ENCODE measurements at regions not wholly inside any gene's neighbourhood (a gene's known extent, or its start where the extent isn't known, plus 50 kb on each side); places are given as distances from the start of the nearest gene placed in this dataset.

DNA sequence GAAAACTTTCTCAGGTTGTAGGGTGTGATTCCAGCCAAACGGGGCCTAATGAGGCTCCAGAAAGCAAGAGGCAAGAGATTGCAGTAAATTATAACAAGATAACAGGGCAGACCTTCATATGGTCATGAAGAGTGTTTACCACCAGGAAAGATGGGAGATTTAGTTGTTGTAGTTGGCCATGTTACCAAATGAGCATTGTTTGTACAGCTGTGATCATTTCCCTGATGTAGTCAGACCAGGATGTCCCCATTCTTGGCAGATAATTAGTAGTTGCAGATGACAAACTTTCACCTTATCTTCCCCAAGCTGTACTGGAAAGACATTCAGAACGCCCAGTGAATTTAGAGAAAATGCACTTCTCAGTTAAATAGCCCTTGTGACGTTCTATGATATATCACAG is 630.8 kb downstream of the ANKRD7 start:
- TF ChIP-seq, protein P1, sequence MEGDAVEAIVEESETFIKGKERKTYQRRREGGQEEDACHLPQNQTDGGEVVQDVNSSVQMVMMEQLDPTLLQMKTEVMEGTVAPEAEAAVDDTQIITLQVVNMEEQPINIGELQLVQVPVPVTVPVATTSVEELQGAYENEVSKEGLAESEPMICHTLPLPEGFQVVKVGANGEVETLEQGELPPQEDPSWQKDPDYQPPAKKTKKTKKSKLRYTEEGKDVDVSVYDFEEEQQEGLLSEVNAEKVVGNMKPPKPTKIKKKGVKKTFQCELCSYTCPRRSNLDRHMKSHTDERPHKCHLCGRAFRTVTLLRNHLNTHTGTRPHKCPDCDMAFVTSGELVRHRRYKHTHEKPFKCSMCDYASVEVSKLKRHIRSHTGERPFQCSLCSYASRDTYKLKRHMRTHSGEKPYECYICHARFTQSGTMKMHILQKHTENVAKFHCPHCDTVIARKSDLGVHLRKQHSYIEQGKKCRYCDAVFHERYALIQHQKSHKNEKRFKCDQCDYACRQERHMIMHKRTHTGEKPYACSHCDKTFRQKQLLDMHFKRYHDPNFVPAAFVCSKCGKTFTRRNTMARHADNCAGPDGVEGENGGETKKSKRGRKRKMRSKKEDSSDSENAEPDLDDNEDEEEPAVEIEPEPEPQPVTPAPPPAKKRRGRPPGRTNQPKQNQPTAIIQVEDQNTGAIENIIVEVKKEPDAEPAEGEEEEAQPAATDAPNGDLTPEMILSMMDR (IDR thresholded peaks at IDR 0.05): no peak
- TF ChIP-seq POLR2AphosphoS5 (IDR thresholded peaks at IDR 0.05) (no peak), POLR2A (IDR thresholded peaks at IDR 0.05) (no peak)
